ENCODE measurements at regions not wholly inside any gene's neighbourhood (a gene's known extent, or its start where the extent isn't known, plus 50 kb on each side); places are given as distances from the start of the nearest gene placed in this dataset.

DNA sequence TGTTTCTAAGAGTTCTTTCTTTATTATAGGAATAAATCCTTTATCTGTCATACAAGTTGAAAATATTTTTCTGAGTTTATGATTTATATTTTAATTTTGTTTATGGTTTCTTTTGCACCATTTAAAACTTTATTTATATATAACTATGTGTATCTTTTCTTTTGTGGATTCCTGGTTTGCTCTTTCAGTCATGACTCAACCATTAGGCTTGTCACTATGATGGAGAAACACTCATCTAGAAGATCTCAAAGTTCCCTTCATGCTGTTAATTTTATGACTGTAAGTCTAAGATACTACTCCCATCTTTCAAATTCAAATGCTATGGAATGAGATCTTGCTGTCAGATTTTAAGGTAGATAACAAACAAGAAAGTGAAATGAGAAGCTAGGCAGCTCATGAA lies 199.5 kb downstream of the INHBA start:
- no peak for TF ChIP-seq POLR2A (IDR thresholded peaks at IDR 0.05)
- no peak for TF ChIP-seq CTCF (IDR thresholded peaks at IDR 0.05)
